ENCODE measurements at regions not wholly inside any gene's neighbourhood (a gene's known extent, or its start where the extent isn't known, plus 50 kb on each side); places are given as distances from the start of the nearest gene placed in this dataset.
A peak's percentile ranks its signal among the peaks of the same experiment; 100 is the strongest.

DNA sequence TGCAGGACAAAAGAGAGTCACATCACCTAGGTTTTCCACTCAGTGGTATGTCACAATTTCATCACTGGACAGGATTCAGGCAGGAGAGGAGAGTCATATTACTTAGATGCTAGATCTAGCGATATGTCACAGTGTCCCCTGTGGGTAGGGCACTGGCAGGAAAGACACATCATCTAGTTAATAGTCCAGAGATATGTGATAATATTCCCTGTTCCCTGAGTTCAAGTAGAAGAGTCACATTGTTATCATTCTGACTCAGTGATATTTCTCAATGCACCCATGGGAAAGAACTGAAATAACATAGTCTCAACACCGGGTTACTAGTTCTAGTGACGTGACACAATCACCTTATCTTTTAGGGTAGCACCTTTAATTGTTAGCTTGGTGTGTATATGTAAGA lies 944.0 kb upstream of the TSPY4 start:
- no peak for DNase-seq (ENCODE audit: low read depth)

DNA sequence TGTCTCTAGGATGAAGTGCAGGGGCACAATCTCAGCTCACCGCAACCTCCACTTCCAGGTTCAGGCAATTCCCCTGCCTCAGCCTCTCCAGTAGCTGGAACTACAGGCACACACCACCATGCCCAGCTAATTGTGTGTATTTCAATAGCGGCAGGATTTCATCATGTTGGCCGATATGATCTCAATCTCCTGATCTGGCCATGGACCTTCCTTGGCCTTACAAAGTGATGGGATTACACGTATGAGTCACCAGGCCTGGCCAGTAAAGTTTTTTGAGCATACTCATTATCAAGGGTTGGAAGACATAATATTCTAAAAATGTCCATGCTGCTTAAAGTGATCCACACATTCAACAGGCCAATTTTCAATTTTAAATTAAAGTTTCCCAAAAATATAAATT lies 914.4 kb upstream of the TSPY4 start:
- peak; percentile 4 for DNase-seq (ENCODE audit: low read depth)

DNA sequence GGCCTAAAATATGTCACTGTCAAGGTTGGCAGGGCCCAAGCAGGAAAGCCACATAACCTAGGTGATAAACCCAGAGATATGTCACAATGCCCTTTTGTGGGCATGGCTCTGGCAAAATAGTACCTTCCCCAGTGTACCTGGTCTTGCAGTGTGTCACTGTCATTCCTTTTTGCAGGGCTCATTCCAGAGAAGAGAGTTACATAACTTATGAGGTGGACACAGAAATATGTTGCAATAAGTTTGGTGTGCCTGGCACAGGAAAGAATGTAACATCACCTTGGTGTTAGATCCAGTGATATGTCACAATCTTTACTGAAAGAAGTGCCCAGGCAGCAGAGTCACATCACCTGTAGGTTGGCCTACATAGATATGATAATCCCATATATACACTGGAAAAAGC lies 910.8 kb upstream of the TSPY4 start:
- DNase-seq (ENCODE audit: low read depth) = no peak

DNA sequence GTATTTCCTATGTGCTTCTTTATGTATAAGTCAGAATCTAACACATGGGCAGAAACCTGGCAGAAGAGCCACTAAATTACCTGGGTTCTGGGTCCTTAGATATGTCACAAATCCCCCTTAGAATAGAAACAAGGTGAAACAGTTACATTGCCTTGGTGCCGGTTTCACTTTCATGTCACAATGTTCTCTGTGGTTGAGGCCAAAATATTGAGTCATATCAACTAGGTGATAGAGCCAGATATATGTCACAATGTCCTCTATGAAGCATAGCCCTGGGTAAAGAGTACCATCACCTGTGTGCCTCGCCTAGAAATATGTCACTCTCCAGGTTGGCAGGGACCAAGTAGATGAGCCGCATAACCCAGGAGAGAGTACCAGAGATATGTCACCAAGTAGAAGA lies 899.8 kb upstream of the TSPY4 start:
- no peak for DNase-seq (ENCODE audit: low read depth)

DNA sequence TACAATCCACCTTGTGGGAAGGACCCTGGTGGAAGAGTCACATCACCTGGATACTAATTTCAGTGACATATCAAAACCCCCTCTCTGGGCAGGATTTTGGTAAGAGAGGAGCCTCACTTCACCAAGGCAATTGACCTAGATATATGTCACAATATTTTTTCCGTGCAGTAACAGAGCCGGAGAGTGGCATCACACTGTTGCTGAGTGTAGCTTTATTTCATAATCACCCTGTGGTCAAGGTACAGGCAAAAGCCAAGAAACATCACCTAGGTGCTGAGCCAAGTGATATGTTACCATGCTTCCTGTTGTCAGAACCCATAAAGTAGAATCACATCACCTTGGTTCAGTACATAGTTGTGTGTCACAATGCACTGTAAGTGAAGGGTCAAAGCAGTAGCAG lies 895.2 kb upstream of the TSPY4 start:
- DNase-seq (ENCODE audit: low read depth) = no peak

DNA sequence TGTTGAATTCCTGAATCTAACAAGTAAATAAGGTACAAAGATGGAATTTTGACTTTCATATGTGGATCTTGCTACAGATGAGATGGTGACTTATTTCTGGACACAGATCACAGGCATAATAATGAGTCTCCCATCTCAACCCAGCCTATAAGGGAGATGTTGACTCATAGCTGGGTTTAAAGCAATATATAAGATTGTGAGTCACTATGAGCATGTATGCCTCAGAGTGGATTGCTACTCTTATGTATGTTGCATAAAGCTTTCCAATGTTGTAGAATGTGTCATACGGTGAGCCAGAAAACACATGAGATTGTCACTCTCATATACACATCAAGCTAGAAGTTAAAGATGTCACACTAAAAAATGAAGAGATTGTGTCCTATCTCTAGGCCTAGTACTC lies 884.3 kb upstream of the TSPY4 start:
- no peak for DNase-seq (ENCODE audit: low read depth)

DNA sequence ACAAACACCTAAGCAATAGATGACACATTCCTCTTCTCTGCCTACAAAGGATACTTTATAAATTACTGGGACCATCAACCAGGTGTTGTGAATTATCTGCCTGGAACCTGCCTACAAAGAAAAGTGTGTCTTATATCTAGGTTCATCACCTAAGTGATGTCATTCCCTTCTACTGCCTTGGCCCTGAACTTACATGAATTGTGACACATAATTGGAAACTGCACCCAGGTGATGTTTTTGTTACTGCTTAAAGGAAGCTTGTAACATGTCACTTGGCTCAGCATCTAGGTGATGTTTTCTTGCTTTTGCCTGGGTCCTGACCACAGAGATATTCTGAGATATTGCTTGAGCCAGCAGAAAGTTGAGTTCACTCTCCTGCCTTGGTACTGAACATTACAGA lies 870.5 kb upstream of the TSPY4 start:
- no peak for DNase-seq (ENCODE audit: low read depth)

DNA sequence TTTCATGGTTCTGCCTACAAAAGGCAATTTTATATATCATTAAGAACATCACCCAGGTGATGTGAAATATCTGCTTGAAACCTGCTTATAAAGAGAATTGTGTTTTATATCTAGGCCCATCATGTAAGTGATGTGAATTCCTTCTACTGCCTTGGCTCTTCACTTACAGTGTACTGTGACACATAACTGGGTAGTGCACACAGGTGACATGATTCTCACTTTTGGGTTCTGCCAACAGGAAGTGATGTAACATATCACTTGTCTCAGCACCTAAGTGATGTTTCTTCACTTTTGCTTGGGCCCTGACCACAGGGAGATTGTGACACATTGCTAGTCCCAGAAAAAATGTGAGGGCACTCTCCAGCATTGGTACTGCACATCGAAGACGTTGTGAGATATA lies 867.0 kb upstream of the TSPY4 start:
- no peak for DNase-seq (ENCODE audit: low read depth)

DNA sequence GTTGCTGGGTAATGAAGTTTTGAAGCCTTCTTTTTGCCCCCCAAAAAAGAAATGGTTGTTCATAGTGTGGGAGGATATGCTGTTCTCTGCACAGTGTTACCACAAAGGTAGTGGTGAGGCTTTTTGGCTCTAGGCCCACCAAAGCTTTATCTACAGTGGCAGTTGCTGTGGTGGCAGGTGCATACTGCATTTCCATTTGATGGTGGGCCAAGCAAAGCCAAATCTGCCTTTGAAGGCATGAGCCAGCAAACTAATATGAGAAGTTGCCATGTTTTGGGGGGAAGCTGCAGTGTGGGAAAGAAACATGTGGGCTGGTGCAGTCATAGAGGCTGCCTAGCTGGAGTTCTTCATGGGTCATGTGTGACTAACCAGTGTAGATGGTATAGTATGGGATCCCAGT lies 858.1 kb upstream of the TSPY4 start:
- no peak for DNase-seq (ENCODE audit: low read depth)

DNA sequence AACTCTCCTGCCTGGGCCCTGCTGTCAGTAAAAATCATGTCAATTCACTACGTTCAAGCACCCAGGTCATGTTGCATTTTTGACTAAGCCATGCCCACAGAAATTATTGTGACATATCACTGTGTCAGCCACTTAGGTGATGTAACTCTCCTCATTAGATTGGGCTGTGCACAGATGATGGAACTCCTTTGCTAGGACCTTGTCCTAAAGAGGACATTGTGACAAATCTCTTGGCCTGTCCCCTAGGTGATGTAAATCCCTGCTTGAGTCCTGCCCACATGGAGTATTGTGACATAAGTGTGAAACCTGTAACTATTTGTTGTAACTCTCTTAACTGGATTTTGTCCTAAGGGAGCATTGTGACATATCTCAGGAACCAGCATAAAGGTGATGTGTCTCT lies 848.3 kb upstream of the TSPY4 start:
- no peak for DNase-seq (ENCODE audit: low read depth)

DNA sequence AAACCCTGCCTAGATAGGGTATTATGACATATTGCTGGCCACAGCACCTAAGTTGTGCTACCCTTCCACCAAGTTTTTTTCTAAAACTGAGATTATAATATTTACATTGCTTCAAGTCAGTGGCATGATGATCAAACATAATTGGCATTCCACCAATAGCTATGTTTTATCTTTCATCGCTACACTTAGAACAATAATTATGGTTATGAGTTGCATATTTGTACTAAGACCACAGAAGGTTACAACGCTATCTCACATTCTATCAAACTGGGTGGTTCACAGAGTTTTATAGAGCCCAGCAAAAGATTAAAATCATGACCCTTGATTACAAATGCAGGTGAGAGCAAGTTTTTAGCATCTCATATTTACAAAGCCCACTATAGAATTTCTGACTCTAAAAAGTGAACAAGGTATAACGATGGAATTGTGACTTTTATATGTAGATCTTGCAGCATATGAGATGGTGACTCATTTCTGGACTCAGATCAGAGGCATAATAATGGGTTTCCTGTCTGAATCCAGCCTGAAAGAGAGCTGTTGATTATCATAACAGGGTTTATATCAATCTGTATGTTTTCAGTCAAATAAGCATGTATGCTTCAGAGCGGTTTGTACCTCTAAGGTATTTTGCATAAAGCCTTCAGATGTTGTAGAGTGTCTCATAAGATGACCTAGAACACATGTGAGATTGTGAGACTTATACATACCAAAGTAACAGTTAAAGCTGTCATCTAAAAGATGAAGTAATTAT lies 847.2 kb upstream of the TSPY4 start:
- DNase-seq (ENCODE audit: low read depth) = no peak

DNA sequence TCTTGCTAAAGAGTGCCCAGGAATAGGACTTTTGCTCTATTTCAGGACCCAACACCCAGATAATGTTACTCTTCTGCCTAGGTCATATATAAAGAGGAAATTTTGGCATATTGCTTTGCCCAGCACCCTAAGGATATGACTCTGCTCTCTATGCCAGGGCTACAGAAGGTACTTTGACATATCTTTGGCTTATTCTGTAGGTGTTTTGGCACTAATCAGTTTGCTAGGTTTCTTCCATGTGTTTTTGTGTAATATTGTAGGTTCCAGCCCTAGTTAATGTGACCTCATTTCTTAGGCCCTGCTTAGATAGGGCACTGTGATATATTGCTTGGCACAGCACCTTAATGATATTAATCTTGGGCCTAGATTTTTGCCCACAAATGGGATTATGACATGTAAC lies 842.9 kb upstream of the TSPY4 start:
- no peak for DNase-seq (ENCODE audit: low read depth)

DNA sequence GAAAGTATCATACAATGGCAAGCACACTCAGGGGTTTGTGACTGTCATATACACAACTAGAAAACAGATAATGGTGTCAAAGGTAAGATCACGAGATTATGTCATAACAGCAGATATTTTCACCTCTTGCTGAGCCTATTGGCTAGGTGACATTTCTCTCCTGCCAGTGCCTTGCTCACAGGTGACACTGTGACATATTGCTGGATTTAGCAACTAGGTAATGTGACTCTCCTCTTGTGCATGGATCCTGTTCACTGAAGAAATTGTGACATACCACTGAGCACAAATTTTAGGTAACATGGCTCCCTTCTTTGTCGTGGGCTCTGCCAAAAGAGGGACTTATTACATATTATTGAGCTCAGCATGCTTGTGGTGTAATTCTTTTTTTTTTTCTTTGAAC lies 842.0 kb upstream of the TSPY4 start:
- no peak for DNase-seq (ENCODE audit: low read depth)

DNA sequence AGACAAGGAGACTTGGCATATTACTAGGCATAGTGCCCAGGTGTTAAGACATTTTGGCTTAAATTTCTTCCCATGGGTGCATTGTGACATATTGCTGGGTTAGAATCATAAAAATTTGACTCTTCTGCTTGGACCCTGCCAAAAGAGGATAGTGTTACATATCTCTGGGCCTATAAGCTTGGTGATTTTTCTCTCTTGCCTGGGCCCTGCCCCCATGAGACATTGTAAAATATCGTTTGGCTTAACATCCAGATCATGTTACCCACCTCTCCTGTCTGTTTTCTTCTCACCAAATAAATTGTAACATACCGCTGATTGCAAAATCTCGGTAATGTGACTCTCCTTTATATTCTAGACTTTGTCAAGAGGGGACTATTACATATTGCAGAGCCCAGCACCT lies 836.4 kb upstream of the TSPY4 start:
- no peak for DNase-seq (ENCODE audit: low read depth)

DNA sequence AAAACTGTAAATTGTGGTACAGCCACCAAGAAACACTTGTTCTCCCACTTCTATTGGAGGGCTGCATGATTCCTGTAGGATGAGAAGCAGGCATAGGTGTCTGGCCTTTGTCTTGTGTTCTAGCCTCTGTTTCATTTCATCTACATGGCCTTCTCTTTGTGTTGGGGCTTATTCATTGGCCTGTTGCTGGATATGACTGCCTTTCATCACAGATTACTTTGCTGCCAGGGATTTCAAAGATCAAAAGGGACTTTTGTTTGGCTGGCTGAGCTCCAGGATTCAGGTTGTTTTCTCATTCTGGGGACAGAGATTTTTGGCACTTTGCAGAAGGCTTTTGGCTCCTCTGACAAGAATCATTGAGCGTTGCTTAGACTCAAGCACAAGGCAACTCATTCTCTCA lies 803.8 kb upstream of the TSPY4 start:
- no peak for DNase-seq (ENCODE audit: low read depth)

DNA sequence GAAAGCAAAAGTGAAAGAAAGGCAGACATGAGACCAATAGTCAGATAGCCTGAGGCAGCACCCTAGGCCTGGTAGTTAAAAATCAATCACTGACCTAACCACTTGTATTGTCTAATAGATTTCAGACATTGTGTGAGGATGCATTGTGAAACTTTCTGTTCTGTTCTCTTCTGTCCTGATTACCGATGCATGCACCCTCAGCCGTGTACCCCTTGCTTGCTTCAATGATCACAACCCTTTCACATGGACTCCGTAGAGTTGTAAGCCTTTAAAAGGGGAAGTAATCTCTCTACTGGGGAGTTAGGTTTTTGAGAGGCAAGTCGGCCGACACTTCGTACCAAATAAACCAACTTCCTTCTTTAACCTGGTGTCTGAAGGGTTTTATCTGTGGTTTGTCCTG lies 801.6 kb upstream of the TSPY4 start:
- DNase-seq (ENCODE audit: low read depth) = no peak

DNA sequence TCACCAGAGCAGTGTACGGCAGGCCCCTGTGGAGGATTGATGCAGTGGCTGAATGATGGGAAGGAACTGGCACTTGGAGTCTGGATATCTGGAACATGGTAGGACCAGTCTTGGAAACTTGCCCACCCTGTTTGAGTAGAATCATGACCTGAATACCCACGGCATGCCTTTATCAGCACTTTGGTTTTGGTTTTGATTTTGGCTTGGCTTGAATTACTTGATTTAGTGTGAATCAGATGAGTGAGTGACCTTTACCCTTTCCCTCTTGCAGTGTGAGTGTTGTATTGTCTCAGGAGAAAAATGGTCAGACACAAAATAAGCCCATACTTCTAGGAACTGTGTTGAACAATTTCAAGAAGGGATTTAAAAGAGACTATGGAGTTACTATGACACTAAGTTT lies 801.0 kb upstream of the TSPY4 start:
- no peak for DNase-seq (ENCODE audit: low read depth)

DNA sequence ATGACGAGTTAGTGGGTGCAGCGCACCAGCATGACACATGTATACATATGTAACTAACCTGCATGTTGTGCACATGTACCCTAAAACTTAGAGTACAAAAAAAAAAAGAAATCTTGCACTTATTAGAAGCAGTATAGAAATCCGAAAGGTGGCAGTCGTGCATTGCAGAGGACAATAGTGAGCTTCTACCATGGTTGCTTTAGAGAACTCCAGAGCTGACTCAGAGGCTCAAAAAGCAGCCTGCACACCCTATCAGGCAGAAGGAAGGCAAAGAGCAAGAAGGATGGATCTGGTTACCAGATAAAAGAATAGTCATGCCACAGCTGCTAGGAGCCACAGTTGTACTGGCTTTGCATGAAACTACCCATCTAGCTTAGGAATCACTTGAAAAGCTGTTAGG lies 796.0 kb upstream of the TSPY4 start:
- DNase-seq (ENCODE audit: low read depth) = no peak

DNA sequence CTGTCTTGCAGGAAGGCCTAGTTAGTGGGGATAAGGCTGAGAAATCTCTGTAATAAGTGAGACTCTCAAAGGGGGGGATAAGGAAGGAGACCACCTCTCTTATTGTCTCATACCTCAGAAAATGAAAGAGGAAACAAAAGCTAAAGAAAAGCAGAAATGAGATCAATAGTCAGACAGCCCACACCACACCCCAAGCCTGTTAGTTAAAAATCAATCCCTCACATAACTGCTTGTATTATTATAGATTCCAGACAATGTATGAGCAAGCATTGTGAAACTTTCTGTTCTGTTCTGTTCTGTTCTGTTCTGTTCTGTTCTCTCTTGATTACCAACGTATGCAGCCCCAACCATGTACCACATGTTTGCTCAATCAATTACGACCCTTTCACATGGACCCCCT lies 792.5 kb upstream of the TSPY4 start:
- no peak for DNase-seq (ENCODE audit: low read depth)

DNA sequence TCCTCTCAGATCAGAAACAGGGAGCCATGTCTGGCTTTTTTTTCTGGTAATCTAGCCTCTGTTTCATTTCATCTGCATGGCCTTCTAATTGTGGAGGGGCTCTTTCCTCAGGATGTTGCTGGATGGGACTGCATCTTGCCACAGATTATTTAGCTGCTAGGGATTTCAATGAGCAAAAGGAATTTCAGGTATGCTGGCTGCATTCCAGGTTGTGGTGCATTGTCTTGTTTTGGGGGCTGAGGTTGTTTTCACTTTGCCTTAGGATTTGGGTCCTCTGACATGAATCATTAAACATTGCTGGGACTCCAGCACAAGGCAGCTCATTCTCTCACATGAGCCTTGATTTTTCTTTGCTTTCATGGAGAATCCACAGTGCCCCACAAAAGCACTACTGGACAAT lies 789.3 kb upstream of the TSPY4 start:
- DNase-seq (ENCODE audit: low read depth) = no peak

DNA sequence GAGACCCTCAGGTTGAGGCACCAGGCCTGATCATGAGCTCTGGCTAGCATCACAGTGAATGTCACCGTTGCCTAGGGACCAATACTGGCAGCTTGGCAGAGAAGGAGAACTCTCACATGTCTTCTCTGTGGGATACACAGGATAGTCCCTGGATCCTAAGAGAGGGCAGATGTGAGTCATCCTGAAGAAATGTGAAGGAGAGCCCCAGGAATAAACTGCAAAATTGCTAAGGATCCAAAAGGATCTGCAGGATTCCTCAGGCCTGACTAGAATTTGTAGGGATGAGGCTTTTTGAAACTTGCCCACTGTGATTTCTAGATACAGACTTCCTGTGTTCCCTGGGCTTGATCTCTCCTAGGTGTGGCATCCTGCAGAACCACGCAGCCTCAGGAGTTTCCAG lies 785.9 kb upstream of the TSPY4 start:
- DNase-seq (ENCODE audit: low read depth) = no peak

DNA sequence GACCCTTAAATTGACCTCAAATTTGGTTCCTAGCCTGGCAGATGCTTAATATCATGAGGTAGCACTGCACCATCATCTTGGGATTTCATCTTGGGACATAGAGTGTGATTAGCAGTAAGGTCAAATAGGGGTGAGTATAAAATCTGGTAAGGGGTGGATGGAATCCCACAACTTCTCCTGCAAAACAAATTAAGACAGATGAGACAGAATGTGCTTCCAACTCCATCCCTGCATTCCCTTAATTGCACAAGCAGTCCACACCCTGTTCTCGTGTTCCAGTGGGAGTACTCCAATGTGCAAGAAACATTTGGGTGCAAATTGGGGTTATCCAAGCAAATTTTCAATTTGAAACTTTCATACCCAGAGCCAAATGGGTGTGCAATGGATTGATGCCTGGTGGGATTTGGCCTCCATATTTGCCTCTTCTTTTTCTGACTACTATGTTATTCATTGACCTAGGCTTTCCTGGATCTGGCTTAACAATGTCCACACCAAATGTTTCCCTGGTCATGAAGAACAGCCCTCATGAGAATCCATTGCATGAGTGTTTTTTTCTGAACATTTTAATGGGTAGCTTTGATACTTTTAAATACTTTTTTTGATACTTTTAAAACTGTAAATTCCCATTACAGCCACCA lies 785.0 kb upstream of the TSPY4 start:
- no peak for DNase-seq (ENCODE audit: low read depth)

DNA sequence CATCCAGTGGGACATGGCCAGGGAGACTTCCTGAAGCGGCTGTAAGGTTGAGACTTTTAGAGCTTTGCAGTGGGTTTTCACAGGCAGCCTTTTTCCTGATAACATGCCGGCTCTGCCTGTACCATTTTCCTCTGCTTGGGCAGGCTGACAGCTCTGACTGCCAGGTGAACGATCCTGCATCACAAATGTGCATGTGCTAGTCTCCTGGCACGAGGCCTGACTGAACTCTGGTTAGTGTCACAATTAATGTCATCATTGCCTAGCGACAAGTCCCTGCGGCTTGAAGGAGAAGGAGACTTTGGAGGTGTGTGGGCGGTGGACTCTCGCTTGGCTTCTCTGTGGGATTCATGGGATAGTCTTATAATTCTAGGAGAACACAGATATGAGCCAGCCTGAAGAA lies 783.6 kb upstream of the TSPY4 start:
- no peak for DNase-seq (ENCODE audit: low read depth)

DNA sequence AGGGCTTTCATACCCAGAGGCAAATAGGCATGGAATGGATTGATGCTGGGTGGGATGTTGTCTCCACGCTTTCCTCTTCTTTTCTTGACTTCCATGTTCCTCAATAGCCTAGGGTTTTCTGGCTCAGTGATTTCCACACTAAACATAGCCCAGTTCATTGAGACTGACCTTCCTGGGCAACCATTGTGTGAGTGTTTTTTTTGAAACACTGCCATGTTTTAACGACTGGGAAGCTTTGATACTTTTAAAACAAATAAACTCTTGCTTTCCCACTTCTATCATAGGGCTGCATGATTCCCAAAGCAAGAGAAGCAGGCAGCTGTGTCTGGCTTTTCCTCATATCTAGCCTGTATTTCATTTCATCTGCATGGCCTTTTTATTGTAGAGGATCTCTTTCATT lies 775.9 kb upstream of the TSPY4 start:
- DNase-seq (ENCODE audit: low read depth) = no peak

All from HS-5 (cell line).